ENCODE measurements at regions not wholly inside any gene's neighbourhood (a gene's known extent, or its start where the extent isn't known, plus 50 kb on each side); places are given as distances from the start of the nearest gene placed in this dataset.

DNA sequence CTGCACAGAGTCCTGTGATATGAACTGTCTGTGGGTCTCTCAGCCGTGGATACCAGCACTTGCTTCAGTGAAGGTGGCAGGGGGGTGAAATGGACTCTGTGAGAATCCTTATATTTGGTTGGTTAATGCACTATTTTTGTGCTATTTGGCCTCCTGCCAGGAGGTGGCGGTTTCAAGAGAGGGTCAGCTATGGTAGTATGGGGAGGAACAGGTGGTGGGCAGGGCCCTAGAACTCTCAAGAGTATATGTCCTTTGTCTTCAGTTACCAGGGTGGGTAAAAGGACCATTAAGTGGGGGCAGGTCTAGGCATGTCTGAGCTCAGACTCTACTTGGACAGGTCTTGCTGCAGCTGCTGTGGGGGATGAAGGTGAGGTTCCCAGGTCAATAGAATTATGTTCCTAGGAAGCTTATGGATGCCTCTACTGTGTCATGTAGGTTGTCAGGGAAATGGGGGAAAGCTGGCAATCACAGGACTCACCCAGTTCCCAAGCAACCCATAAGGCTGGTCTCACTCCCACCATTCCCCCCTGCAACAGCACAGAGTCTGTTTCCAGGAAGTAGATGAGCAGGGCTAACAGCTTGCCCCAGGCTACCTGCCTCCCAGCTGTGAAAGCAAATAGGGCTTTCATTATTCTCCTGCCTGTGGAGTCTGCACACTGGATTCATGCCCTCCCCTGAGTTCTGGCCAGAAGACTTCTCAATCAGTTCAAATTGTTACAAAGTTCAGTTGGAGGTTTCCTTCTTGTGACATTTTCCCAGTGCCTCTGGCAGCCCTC, 56.8 kb upstream of the PHIP start:
- Histone ChIP-seq H3K4me1 (ENCODE audit: control insufficient read depth, extremely low read depth, insufficient read depth, low read length) (no peaks in the 10 kb centered on the region), H3K4me3 (replicated peaks in 1 of 3; ENCODE audit: insufficient read depth in 1 of 3, low read depth in 1 of 3, low read length in 3 of 3) (no peak overlapping the region), H3K36me3 (ENCODE audit: control insufficient read depth in 2 of 2, extremely low read depth in 1 of 2, insufficient read depth in 2 of 2, low read length in 2 of 2) (no peaks in the 10 kb centered on the region), H3K9ac (replicated peaks; ENCODE audit: extremely low read depth, insufficient read depth, low read length) (no peak overlapping the region), H2AFZ (ENCODE audit: low read depth, low read length) (no peak overlapping the region), H3K9me3 (replicated peaks; ENCODE audit: control insufficient read depth, insufficient read depth, low read length) (no peaks in the 10 kb centered on the region), H3K27ac (ENCODE audit: insufficient read depth, low read depth, low read length) (no peak overlapping the region), H3K79me2 (ENCODE audit: control insufficient read depth, insufficient read depth, low read length) (no peaks in the 10 kb centered on the region), H3K4me2 (ENCODE audit: insufficient read depth, low read length) (no peak overlapping the region), H3K9me1 (replicated peaks; ENCODE audit: control insufficient read depth, extremely low read depth, insufficient read depth, low read length) (no peaks in the 10 kb centered on the region), H3K27me3 (ENCODE audit: control insufficient read depth in 2 of 2, insufficient read depth in 2 of 2, low read length in 2 of 2) (no peaks in the 10 kb centered on the region), H4K20me1 (replicated peaks; ENCODE audit: control insufficient read depth, extremely low read depth, insufficient read depth, low read length) (no peaks in the 10 kb centered on the region)
- no peak for FAIRE-seq
- BruUV-seq (replicated peaks) = no TSS peak
- ChIA-PET CTCF (no interaction called here), POLR2A (no interaction called here)
- no peak for TF ChIP-seq EZH2 (IDR thresholded peaks at IDR 0.05; ENCODE audit: borderline replicate concordance, low read depth, low read length, severe bottlenecking)
- TF ChIP-seq JUN (IDR thresholded peaks at IDR 0.05; ENCODE audit: borderline replicate concordance, insufficient read depth, insufficient read length, low read depth) = no peak
- TF ChIP-seq MYC (IDR thresholded peaks at IDR 0.05; ENCODE audit: low read depth, low read length) = no peak
- TF ChIP-seq, protein P1, sequence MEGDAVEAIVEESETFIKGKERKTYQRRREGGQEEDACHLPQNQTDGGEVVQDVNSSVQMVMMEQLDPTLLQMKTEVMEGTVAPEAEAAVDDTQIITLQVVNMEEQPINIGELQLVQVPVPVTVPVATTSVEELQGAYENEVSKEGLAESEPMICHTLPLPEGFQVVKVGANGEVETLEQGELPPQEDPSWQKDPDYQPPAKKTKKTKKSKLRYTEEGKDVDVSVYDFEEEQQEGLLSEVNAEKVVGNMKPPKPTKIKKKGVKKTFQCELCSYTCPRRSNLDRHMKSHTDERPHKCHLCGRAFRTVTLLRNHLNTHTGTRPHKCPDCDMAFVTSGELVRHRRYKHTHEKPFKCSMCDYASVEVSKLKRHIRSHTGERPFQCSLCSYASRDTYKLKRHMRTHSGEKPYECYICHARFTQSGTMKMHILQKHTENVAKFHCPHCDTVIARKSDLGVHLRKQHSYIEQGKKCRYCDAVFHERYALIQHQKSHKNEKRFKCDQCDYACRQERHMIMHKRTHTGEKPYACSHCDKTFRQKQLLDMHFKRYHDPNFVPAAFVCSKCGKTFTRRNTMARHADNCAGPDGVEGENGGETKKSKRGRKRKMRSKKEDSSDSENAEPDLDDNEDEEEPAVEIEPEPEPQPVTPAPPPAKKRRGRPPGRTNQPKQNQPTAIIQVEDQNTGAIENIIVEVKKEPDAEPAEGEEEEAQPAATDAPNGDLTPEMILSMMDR (IDR thresholded peaks at IDR 0.05; ENCODE audit: extremely low read depth in 1 of 2, insufficient read depth in 1 of 2, low read depth in 1 of 2, low read length in 2 of 2) = no peak
- TF ChIP-seq POLR2A (IDR thresholded peaks at IDR 0.05; ENCODE audit: low read depth, low read length) = no peak
- TF ChIP-seq, protein P2, sequence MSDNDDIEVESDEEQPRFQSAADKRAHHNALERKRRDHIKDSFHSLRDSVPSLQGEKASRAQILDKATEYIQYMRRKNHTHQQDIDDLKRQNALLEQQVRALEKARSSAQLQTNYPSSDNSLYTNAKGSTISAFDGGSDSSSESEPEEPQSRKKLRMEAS (IDR thresholded peaks at IDR 0.05; ENCODE audit: insufficient read depth, insufficient read length) = no peak
- TF ChIP-seq FOS (IDR thresholded peaks at IDR 0.05; ENCODE audit: borderline replicate concordance, insufficient read depth, low read length) = no peak
- no peak for TF ChIP-seq POLR2AphosphoS5 (IDR thresholded peaks at IDR 0.05; ENCODE audit: insufficient read depth, low read depth, low read length)
- TF ChIP-seq GATA2 (IDR thresholded peaks at IDR 0.05; ENCODE audit: insufficient read depth, insufficient read length, low read depth, low read length) = no peak
- no peak for DNase-seq (ENCODE audit: low read depth, low spot score)
- intact Hi-C loops (cut with micrococcal nuclease) = no loop called here
- dilution Hi-C loops (cut with MboI; ENCODE audit: extremely low pct_ligation_motif_present, low sequenced_read_pairs) = no loop called here
